Thyroid gland (tissue), 4 donors: ENCODE measurements at regions not wholly inside any gene's neighbourhood (a gene's known extent, or its start where the extent isn't known, plus 50 kb on each side); places are given as distances from the start of the nearest gene placed in this dataset.

Experiments used
- DNase-seq, 2 donors: peaks; one replicate each; pipeline ENCODE4 v3.0.0-alpha.2; 2019
- H3K27ac ChIP-seq, 3 donors: fragments of 200-600 bp; sonication (generic); 1 replicate in 2 of 3; 2 replicates in 1 of 3; pipeline ENCODE4 v1.5.1; 2016 to 2019; ENCODE audit warnings: mild to moderate bottlenecking in 1 of 3, moderate library complexity in 1 of 3
- H3K27me3 ChIP-seq: fragments of 200-600 bp; sonication (generic); one replicate; pipeline ENCODE4 v1.5.1; 2019
- H3K36me3 ChIP-seq, 2 donors: fragments of 200-600 bp; sonication (generic); one replicate each; pipeline ENCODE4 v1.5.1; 2016 to 2019
- H3K4me1 ChIP-seq, 2 donors: fragments of 200-600 bp; sonication (generic); one replicate each; pipeline ENCODE4 v1.5.1; 2017 to 2019
- H3K4me3 ChIP-seq, 3 donors: fragments of 200-600 bp; sonication (generic); replicated peaks in 1 of 3; 1 replicate in 2 of 3; 2 replicates in 1 of 3; pipeline ENCODE4 v1.5.1; 2016; ENCODE audit warnings: mild to moderate bottlenecking in 1 of 3
- H3K9me3 ChIP-seq: fragments of 200-600 bp; sonication (generic); one replicate; pipeline ENCODE4 v1.5.1; 2017
- POLR2A ChIP-seq, 2 donors: fragments of 450-650 bp; IDR thresholded peaks; one replicate each; pipeline ENCODE4 v1.6.1; 2017; ENCODE audit warnings: antibody characterized with exemption in 2 of 2, mild to moderate bottlenecking in 2 of 2, moderate library complexity in 1 of 2
- WGBS, 2 donors: methylation state at CpG; one replicate each; pipeline ENCODE4 v1.1.5; 2017; 5-methylcytosine and 5-hydroxymethylcytosine counted together
- intact Hi-C: fragments of 100-400 bp; cut with DNase I; formaldehyde crosslinking; loops from one replicate; pipeline ENCODE4 v1.15.1; 2023
- TF ChIP-seq, protein P1 (sequence below), 6 experiments: fragments of 200-600 bp in 3 of 6; fragments of 450-650 bp in 3 of 6; sonication (generic) in 3 of 6; IDR thresholded peaks; one replicate each; pipeline ENCODE4 v1.5.1; 2016 to 2019; ENCODE audit warnings: antibody characterized with exemption in 6 of 6, mild to moderate bottlenecking in 2 of 6, inconsistent platforms in 1 of 6, moderate library complexity in 1 of 6

DNA sequence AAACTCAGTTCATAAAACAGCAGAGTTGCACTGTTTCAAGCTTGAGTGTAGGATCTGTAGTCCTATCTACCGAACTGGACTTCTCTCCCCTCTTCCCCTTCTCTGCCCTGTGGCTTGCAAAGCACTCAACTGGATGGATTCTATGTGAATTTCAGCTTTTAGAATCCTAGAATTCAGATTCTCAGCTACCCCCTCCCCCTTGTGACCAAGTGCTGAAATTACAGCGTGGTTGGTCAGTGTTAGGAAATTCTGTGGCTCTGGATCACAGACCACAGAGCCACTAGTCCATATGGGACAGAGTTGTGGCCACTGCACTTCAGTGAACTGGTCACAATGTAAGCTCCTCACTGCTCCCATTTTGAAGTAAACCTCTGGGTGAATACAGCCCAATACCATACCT, 64.6 kb upstream of the TRPC5 start:
- Histone ChIP-seq H3K27ac (no peak overlapping the region), H3K36me3 (no peaks in the 10 kb centered on the region), H3K4me3 (no peak overlapping the region), H3K4me1 (no peaks in the 10 kb centered on the region), H3K9me3 (no peaks in the 10 kb centered on the region), H3K27me3 (no peaks in the 10 kb centered on the region)
- intact Hi-C loops, result loop anchor here (10.0 kb wide), 1 partner anchor 272 kb away; the partner anchor contains the start of gene TRPC5OS
- peak; percentile 29 to 33 for DNase-seq
- 23 to 33% methylated on average over 2 of the region's 2 CpGs for WGBS, 2 donors
- TF ChIP-seq POLR2A (IDR thresholded peaks at IDR 0.05), result no peak
- TF ChIP-seq, protein P1, sequence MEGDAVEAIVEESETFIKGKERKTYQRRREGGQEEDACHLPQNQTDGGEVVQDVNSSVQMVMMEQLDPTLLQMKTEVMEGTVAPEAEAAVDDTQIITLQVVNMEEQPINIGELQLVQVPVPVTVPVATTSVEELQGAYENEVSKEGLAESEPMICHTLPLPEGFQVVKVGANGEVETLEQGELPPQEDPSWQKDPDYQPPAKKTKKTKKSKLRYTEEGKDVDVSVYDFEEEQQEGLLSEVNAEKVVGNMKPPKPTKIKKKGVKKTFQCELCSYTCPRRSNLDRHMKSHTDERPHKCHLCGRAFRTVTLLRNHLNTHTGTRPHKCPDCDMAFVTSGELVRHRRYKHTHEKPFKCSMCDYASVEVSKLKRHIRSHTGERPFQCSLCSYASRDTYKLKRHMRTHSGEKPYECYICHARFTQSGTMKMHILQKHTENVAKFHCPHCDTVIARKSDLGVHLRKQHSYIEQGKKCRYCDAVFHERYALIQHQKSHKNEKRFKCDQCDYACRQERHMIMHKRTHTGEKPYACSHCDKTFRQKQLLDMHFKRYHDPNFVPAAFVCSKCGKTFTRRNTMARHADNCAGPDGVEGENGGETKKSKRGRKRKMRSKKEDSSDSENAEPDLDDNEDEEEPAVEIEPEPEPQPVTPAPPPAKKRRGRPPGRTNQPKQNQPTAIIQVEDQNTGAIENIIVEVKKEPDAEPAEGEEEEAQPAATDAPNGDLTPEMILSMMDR (IDR thresholded peaks at IDR 0.05), result peak in 5 of 6 experiments; percentile 26 to 53 (median 45)

DNA sequence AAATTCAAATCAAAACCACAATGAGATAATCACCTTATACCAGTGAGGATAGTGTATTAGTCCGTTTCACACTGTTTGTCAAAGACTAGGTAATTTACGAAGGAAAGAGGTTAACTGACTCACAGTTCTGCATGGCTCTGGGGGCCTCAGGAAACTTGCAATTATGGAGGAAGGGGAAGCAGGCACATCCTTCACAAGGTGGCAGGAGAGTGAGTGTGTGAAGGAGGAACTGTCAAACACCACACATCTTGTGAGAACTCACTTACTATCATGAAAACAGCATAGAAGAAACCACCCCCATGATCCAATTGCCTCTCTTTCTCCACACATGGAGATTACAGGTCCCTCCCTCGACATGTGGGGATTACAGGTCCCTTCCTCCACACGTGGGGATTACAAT, 54.7 kb upstream of the TRPC5 start:
- 62 to 81% methylated on average over 4 of the region's 4 CpGs for WGBS, 2 donors
- intact Hi-C loops, result no loop called here
- Histone ChIP-seq H3K36me3 (no peaks in the 10 kb centered on the region), H3K9me3 (no peaks in the 10 kb centered on the region), H3K27ac (no peak overlapping the region), H3K4me1 (peaks cover 0 to 6% of the 10 kb centered on the region in 2 donors), H3K27me3 (no peaks in the 10 kb centered on the region), H3K4me3 (no peak overlapping the region)
- no peak for DNase-seq
- TF ChIP-seq, protein P1 (IDR thresholded peaks at IDR 0.05), result no peak
- no peak for TF ChIP-seq POLR2A (IDR thresholded peaks at IDR 0.05)
